ENCODE measurements at regions not wholly inside any gene's neighbourhood (a gene's known extent, or its start where the extent isn't known, plus 50 kb on each side); places are given as distances from the start of the nearest gene placed in this dataset.

DNA sequence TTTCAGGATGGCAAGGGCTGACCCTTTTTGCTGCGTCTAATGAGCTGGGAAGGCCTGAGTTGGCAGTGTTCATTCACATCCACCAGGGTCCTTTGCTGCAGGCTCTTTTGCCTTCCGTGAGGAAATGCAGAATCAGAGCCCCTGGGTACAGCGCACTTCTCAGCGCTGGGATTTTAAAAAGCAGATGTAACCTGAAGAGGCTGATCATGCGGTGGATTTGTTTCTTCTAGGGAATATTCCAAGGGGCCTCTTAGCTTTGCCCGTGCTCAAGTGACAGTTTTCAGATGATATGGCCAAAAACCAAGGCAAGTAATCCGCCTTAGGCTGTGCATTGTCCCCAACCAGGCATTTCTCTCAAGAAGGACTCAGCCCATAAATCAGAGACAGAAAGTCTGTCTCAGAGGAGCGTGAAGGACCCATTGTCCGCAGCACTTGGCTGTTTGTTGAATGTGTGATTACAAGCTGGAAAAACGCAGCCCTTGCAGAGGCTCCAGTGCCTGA, 237.6 kb downstream of the PTPRC start:
- Histone ChIP-seq H3K36me3 (no peaks in the 10 kb centered on the region), H3K4me3 (no peak overlapping the region), H3K27ac (replicated peaks in 1 of 4) (no peak overlapping the region), H3K27me3 (no peaks in the 10 kb centered on the region), H3K4me1 (peaks cover 0 to 5% (median 0%) of the 10 kb centered on the region in 4 donors), H3K9me3 (no peaks in the 10 kb centered on the region)
- TF ChIP-seq POLR2AphosphoS5 (IDR thresholded peaks at IDR 0.05) = no peak
- no peak for TF ChIP-seq EP300 (IDR thresholded peaks at IDR 0.05)
- TF ChIP-seq POLR2A (IDR thresholded peaks at IDR 0.05; ENCODE audit: low read depth) = no peak
- TF ChIP-seq, protein P1, sequence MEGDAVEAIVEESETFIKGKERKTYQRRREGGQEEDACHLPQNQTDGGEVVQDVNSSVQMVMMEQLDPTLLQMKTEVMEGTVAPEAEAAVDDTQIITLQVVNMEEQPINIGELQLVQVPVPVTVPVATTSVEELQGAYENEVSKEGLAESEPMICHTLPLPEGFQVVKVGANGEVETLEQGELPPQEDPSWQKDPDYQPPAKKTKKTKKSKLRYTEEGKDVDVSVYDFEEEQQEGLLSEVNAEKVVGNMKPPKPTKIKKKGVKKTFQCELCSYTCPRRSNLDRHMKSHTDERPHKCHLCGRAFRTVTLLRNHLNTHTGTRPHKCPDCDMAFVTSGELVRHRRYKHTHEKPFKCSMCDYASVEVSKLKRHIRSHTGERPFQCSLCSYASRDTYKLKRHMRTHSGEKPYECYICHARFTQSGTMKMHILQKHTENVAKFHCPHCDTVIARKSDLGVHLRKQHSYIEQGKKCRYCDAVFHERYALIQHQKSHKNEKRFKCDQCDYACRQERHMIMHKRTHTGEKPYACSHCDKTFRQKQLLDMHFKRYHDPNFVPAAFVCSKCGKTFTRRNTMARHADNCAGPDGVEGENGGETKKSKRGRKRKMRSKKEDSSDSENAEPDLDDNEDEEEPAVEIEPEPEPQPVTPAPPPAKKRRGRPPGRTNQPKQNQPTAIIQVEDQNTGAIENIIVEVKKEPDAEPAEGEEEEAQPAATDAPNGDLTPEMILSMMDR (IDR thresholded peaks at IDR 0.05) = no peak
- intact Hi-C loops (cut with DNase I) = no loop called here
- no peak for DNase-seq (ENCODE audit: extremely low spot score)
- WGBS = 92% methylated on average over 10 of the region's 10 CpGs

DNA sequence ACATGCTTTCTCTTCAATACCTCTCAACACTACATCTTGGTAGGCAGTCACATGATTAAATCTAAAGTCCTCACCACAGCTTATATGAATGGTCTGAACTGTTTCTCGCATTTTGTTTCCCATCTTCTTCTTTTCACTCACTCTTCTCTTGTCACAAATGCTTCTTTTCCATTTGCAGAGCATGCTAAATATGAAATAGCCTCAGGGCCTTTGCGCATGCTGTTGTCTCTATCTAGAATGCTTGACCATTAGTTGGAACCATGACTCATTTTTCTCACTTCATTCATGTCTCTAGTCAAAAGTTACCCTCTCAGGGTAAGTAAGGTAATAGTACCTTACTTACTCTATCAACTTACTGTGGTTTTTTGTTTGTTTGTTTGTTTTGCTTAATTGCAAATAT, 239.7 kb downstream of the PTPRC start:
- no peak for DNase-seq (ENCODE audit: extremely low spot score)
- H3K9me3 ChIP-seq = no peaks in the 10 kb centered on the region
- H3K36me3 ChIP-seq = no peaks in the 10 kb centered on the region
- no peak overlapping the region for H3K27ac ChIP-seq (replicated peaks in 1 of 4)
- H3K4me3 ChIP-seq = no peak overlapping the region
- 99% methylated on average over 2 of the region's 2 CpGs for WGBS
- H3K27me3 ChIP-seq = no peaks in the 10 kb centered on the region
- intact Hi-C loops (cut with DNase I) = no loop called here
- H3K4me1 ChIP-seq = peaks cover 0 to 5% (median 0%) of the 10 kb centered on the region in 4 donors
- TF ChIP-seq, protein P1 (IDR thresholded peaks at IDR 0.05) = no peak
- TF ChIP-seq EP300 (IDR thresholded peaks at IDR 0.05) = no peak
- no peak for TF ChIP-seq POLR2AphosphoS5 (IDR thresholded peaks at IDR 0.05)
- no peak for TF ChIP-seq POLR2A (IDR thresholded peaks at IDR 0.05; ENCODE audit: low read depth)

DNA sequence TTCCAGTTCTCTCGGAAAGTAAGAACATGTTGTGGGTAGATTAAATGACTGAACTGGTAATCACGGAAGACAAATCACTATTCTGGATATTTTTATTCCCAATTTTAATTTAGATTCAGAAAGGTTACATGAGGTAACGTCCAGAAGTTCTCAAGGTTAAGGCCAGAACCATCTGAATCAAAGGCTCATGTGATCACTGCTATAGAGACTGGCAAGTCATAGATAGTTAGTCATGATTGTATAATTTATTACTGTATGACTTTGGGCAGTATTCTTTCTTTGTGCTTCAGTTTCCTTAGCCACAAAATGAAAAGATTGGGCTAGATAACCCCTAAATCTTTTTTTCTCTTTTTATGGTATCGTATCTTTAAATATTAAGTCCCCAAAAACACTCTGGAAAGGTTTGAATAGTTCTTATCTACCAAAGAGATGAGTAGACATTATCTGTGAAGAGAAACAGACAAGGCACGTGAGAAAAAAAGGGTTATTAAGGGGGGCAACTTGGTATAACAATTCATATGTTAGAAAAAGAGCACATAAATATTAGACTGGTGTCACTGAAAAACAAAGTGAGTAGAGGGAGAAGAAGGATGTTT, 241.0 kb downstream of the PTPRC start:
- TF ChIP-seq POLR2AphosphoS5 (IDR thresholded peaks at IDR 0.05) (no peak), EP300 (IDR thresholded peaks at IDR 0.05) (no peak), POLR2A (IDR thresholded peaks at IDR 0.05; ENCODE audit: low read depth) (no peak)
- TF ChIP-seq, protein P1 (IDR thresholded peaks at IDR 0.05) = no peak
- H3K36me3 ChIP-seq = no peaks in the 10 kb centered on the region
- WGBS = 96% methylated on average over 5 of the region's 5 CpGs
- H3K4me3 ChIP-seq = no peak overlapping the region
- no peak for DNase-seq (ENCODE audit: extremely low spot score)
- H3K27ac ChIP-seq (replicated peaks in 1 of 4) = no peak overlapping the region
- no peaks in the 10 kb centered on the region for H3K27me3 ChIP-seq
- H3K4me1 ChIP-seq = peaks cover 0 to 5% (median 0%) of the 10 kb centered on the region in 4 donors
- no peaks in the 10 kb centered on the region for H3K9me3 ChIP-seq
- intact Hi-C loops (cut with DNase I) = no loop called here

DNA sequence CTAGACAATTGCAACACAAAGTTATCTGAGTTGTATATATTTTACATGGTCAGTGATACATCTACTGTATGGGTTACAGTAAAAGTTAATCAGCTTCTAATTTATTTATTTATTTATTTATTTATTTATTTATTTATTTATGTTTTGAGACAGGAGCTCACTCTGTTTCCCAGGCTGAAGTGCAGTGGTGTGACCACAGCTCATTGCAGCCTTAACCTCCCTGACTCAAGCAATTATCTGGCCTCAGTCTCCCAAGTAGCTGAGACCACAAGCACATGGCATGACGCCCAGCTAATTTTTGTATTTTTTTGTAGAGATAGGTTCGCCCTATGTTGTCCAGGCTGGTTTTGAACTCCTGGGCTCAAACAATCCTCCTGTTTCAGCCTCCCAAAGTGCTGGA, 241.6 kb downstream of the PTPRC start:
- no peak for DNase-seq (ENCODE audit: extremely low spot score)
- WGBS = 100% methylated on average over 2 of the region's 2 CpGs

More for the DNA sequence above, 241.6 kb downstream of the PTPRC start:
- Histone ChIP-seq H3K36me3 (no peaks in the 10 kb centered on the region), H3K4me3 (no peak overlapping the region), H3K27me3 (no peaks in the 10 kb centered on the region), H3K4me1 (peaks cover 0 to 5% (median 0%) of the 10 kb centered on the region in 4 donors), H3K9me3 (no peaks in the 10 kb centered on the region), H3K27ac (replicated peaks in 1 of 4) (no peak overlapping the region)
- TF ChIP-seq POLR2AphosphoS5 (IDR thresholded peaks at IDR 0.05) = no peak
- no peak for TF ChIP-seq EP300 (IDR thresholded peaks at IDR 0.05)
- TF ChIP-seq, protein P1 (IDR thresholded peaks at IDR 0.05) = no peak
- no peak for TF ChIP-seq POLR2A (IDR thresholded peaks at IDR 0.05; ENCODE audit: low read depth)
- intact Hi-C loops (cut with DNase I) = no loop called here
